GM13977 (cell line): ENCODE measurements at regions not wholly inside any gene's neighbourhood (a gene's known extent, or its start where the extent isn't known, plus 50 kb on each side); places are given as distances from the start of the nearest gene placed in this dataset.
A peak's percentile ranks its signal among the peaks of the same experiment; 100 is the strongest.
"Not testable (repeated sequence)": the region's sequence is repeated elsewhere in the genome, so short reads cannot be mapped to it uniquely, and the experiment has no call there.

Source experiments
- DNase-seq: peaks from one replicate; pipeline ENCODE4 v3.0.0; 2012; ENCODE audit warnings: low spot score
- CTCF ChIP-seq: IDR thresholded peaks from 2 replicates; pipeline ENCODE4 v1.5.1; 2012; ENCODE audit warnings: mild to moderate bottlenecking, control low read depth; ENCODE audit not compliant: insufficient read depth; ENCODE audit errors: extremely low read depth, missing control alignments
- in situ Hi-C: fragments of 300-500 bp; cut with MboI; formaldehyde crosslinking; loops from one replicate; pipeline ENCODE4 v1.12.0; 2022; ENCODE audit warnings: low sequenced_read_pairs, low pct_unique_long_range_greater_than_20kb, mixed read lengths, inconsistent platforms; ENCODE audit not compliant: unreplicated experiment

- in situ Hi-C loops, DNase-seq: not testable (repeated sequence)
These were observed 170.6 kb upstream of the POMZP3 start for GRCh38 chr7:76797639-76798038.

GRCh38 chr7:76780693-76781092 is 153.6 kb upstream of the POMZP3 start:
- in situ Hi-C loops, DNase-seq: not testable (repeated sequence)

- in situ Hi-C loops, DNase-seq: not testable (repeated sequence)
- TF ChIP-seq CTCF, result peak; percentile 32
These were observed 147.2 kb upstream of the POMZP3 start for GRCh38 chr7:76774279-76774678.

- in situ Hi-C loops, DNase-seq: not testable (repeated sequence)
These were observed 144.9 kb upstream of the POMZP3 start for GRCh38 chr7:76771980-76772379.

- in situ Hi-C loops, DNase-seq: not testable (repeated sequence)
These were observed 136.9 kb upstream of the POMZP3 start for GRCh38 chr7:76763977-76764376.

GRCh38 chr7:76760546-76761220 is 133.6 kb upstream of the POMZP3 start:
- DNase-seq, in situ Hi-C loops: not testable (repeated sequence)

GRCh38 chr7:76739538-76739937 is 112.5 kb upstream of the POMZP3 start:
- in situ Hi-C loops, DNase-seq: not testable (repeated sequence)

- in situ Hi-C loops, DNase-seq: not testable (repeated sequence)
These were observed 109.6 kb upstream of the POMZP3 start for GRCh38 chr7:76736724-76737123.

GRCh38 chr7:76736091-76736490 is 109.0 kb upstream of the POMZP3 start:
- in situ Hi-C loops, result not testable (repeated sequence)

GRCh38 chr7:76735668-76736067 is 108.6 kb upstream of the POMZP3 start:
- DNase-seq, in situ Hi-C loops: not testable (repeated sequence)

More at GRCh38 chr7:76736091-76736490, 109.0 kb upstream of the POMZP3 start:
- DNase-seq, result not testable (repeated sequence)

GRCh38 chr7:76728571-76728974 is 101.5 kb upstream of the POMZP3 start:
- in situ Hi-C loops, DNase-seq: not testable (repeated sequence)

- in situ Hi-C loops, DNase-seq: not testable (repeated sequence)
These were observed 96.8 kb upstream of the POMZP3 start for GRCh38 chr7:76723928-76724327.

- in situ Hi-C loops, DNase-seq: not testable (repeated sequence)
These were observed 89.5 kb upstream of the POMZP3 start for GRCh38 chr7:76716551-76716950.

- in situ Hi-C loops, DNase-seq: not testable (repeated sequence)
These were observed 85.8 kb upstream of the POMZP3 start for GRCh38 chr7:76712926-76713325.

GRCh38 chr7:76711648-76712047 is 84.6 kb upstream of the POMZP3 start:
- in situ Hi-C loops, DNase-seq: not testable (repeated sequence)
